H1 (cell line): ENCODE measurements at regions not wholly inside any gene's neighbourhood (a gene's known extent, or its start where the extent isn't known, plus 50 kb on each side); places are given as distances from the start of the nearest gene placed in this dataset.

Experiments used
- CEBPB ChIP-seq: IDR thresholded peaks from 2 replicates; pipeline ENCODE4 v1.6.1; 2012; ENCODE audit warnings: low read depth, low read length
- JUND ChIP-seq: IDR thresholded peaks from 2 replicates; pipeline ENCODE4 v1.6.1; 2011; ENCODE audit warnings: mild to moderate bottlenecking, improper control_type of control experiment, low read length
- KDM1A ChIP-seq: fragments of 200-600, 300-600 bp; sonication (generic); IDR thresholded peaks from 2 replicates; pipeline ENCODE4 v1.7.1; 2016; ENCODE audit warnings: mild to moderate bottlenecking, low read length, borderline replicate concordance
- POU5F1 ChIP-seq: IDR thresholded peaks from 2 replicates; pipeline ENCODE4 v1.6.1; 2011; ENCODE audit warnings: low read depth, mild to moderate bottlenecking, low read length, moderate library complexity
- TEAD4 ChIP-seq: IDR thresholded peaks from 2 replicates; pipeline ENCODE4 v1.6.1; 2012; ENCODE audit warnings: low read depth, low read length, inconsistent platforms, mixed read lengths
- TF ChIP-seq, protein P1 (sequence below): IDR thresholded peaks from 2 replicates; pipeline ENCODE4 v1.6.1; 2011; ENCODE audit warnings: low read depth, mild to moderate bottlenecking, low read length; ENCODE audit not compliant: insufficient read depth

DNA sequence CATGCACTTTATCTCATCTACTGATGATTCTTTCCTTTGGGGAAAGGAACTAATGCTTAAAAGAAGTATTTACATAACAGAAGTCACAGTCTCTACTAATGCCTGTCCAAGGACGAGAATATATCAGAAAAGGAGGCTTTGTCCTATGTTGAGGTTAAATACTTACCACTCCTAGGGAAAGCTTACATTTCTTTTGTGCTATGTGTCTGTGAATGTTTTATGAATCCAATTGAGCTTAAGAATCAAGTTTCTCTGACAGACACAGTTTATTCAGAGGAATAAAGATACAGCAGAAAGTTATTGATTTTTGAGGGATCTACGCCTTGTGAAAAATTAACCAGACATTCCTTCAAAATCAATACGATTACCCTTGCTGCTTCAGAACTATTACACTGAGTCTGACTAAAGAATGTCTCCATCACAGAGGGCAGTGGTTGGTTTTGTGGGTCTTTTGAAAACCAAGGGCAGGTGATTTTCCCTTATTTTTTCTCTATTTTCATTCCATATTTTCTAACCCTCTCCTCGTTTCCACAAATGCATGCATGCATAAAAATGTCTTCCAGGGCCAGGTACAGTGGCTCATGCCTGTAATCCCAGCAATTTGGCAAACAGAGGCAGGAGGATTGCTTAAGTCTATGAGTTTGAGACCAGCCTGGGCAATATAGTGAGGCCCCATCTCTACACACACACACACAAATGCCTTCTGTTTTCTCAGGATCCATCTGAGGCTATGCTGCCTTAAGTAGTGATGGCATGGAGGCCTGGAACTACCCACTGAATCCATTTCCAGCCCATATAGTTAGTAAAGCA lies 1095.1 kb downstream of the GALC start (continued):
- TF ChIP-seq, protein P1, sequence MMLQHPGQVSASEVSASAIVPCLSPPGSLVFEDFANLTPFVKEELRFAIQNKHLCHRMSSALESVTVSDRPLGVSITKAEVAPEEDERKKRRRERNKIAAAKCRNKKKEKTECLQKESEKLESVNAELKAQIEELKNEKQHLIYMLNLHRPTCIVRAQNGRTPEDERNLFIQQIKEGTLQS, result no peak
- no peak for TF ChIP-seq JUND
- no peak for TF ChIP-seq CEBPB
- no peak for TF ChIP-seq POU5F1
- TF ChIP-seq TEAD4, result no peak
- no peak for TF ChIP-seq KDM1A
